Liver (tissue), 8 donors: ENCODE measurements at regions not wholly inside any gene's neighbourhood (a gene's known extent, or its start where the extent isn't known, plus 50 kb on each side); places are given as distances from the start of the nearest gene placed in this dataset.

Experiments used
- DNase-seq: peaks from one replicate; pipeline ENCODE4 v3.0.0-alpha.2; 2017; ENCODE audit warnings: low spot score
- H3K27ac ChIP-seq, 2 donors: one replicate each; pipeline ENCODE4 v1.7.0; 2013; ENCODE audit warnings: inconsistent platforms in 2 of 2, low read length in 2 of 2, control low read depth in 1 of 2, low read depth in 1 of 2, mild to moderate bottlenecking in 1 of 2
- H3K27me3 ChIP-seq, 4 donors: one replicate each; pipeline versions ENCODE4 v1.6.1 to v1.7.0; 2013; ENCODE audit warnings: low read length in 3 of 4, inconsistent platforms in 1 of 4, mild to moderate bottlenecking in 1 of 4, moderate library complexity in 1 of 4; ENCODE audit not compliant: control insufficient read depth in 4 of 4, insufficient read depth in 4 of 4
- H3K36me3 ChIP-seq, 4 donors: one replicate each; pipeline versions ENCODE4 v1.6.1 to v1.7.0; 2013; ENCODE audit warnings: low read length in 3 of 4, mild to moderate bottlenecking in 3 of 4, low read depth in 1 of 4, moderate library complexity in 1 of 4; ENCODE audit not compliant: control insufficient read depth in 4 of 4, insufficient read depth in 3 of 4
- H3K4me1 ChIP-seq, 4 donors: one replicate each; pipeline versions ENCODE4 v1.6.1 to v1.7.0; 2013; ENCODE audit warnings: low read length in 3 of 4, mild to moderate bottlenecking in 3 of 4, moderate library complexity in 1 of 4; ENCODE audit not compliant: control insufficient read depth in 4 of 4, insufficient read depth in 4 of 4
- H3K4me3 ChIP-seq, 3 donors: one replicate each; pipeline versions ENCODE4 v1.6.1 to v1.7.0; 2013; ENCODE audit warnings: low read length in 3 of 3, control low read depth in 1 of 3, low read depth in 1 of 3, mild to moderate bottlenecking in 1 of 3
- H3K9ac ChIP-seq, 2 donors: one replicate each; pipeline ENCODE4 v1.7.0; 2013; ENCODE audit warnings: low read length in 2 of 2, mild to moderate bottlenecking in 2 of 2, moderate library complexity in 2 of 2, control low read depth in 1 of 2, low read depth in 1 of 2
- H3K9me3 ChIP-seq, 4 donors: one replicate each; pipeline versions ENCODE4 v1.6.1 to v1.7.0; 2013; ENCODE audit warnings: low read length in 3 of 4; ENCODE audit not compliant: control insufficient read depth in 4 of 4
- EGR1 ChIP-seq, 2 donors: IDR thresholded peaks; 2 replicates each; pipeline ENCODE4 v1.6.1; 2016 to 2018; ENCODE audit warnings: antibody characterized with exemption in 2 of 2, low read depth in 2 of 2
- FOXA1 ChIP-seq: IDR thresholded peaks from 2 replicates; pipeline ENCODE4 v1.6.1; 2016; ENCODE audit warnings: antibody characterized with exemption
- FOXA2 ChIP-seq: IDR thresholded peaks from 2 replicates; pipeline ENCODE4 v1.6.1; 2016; ENCODE audit warnings: antibody characterized with exemption
- GABPA ChIP-seq, 2 donors: IDR thresholded peaks in 1 of 2; conservative IDR thresholded peaks in 1 of 2; 2 replicates each; pipeline ENCODE4 v1.6.1; 2016; ENCODE audit warnings: antibody characterized with exemption in 2 of 2, mild to moderate bottlenecking in 1 of 2, moderate library complexity in 1 of 2
- HNF4A ChIP-seq, 2 donors: conservative IDR thresholded peaks; 2 replicates each; pipeline ENCODE4 v1.6.1; 2016; ENCODE audit warnings: antibody characterized with exemption in 2 of 2, mild to moderate bottlenecking in 2 of 2
- HNF4G ChIP-seq: IDR thresholded peaks from 2 replicates; pipeline ENCODE4 v1.6.1; 2016; ENCODE audit warnings: antibody characterized with exemption
- JUND ChIP-seq, 2 donors: IDR thresholded peaks; 2 replicates each; pipeline ENCODE4 v1.6.1; 2016; ENCODE audit warnings: antibody characterized with exemption in 2 of 2
- MAX ChIP-seq: IDR thresholded peaks from 2 replicates; pipeline ENCODE4 v1.6.1; 2016; ENCODE audit warnings: antibody characterized with exemption
- NR2F2 ChIP-seq: IDR thresholded peaks from 2 replicates; pipeline ENCODE4 v1.6.1; 2016; ENCODE audit warnings: antibody characterized with exemption
- RAD21 ChIP-seq, 2 donors: IDR thresholded peaks; 2 replicates each; pipeline ENCODE4 v1.6.1; 2016; ENCODE audit warnings: antibody characterized with exemption in 2 of 2, mild to moderate bottlenecking in 2 of 2
- REST ChIP-seq: IDR thresholded peaks from 2 replicates; pipeline ENCODE4 v1.6.1; 2016; ENCODE audit warnings: antibody characterized with exemption, mild to moderate bottlenecking
- RXRA ChIP-seq, 2 donors: IDR thresholded peaks; 2 replicates each; pipeline ENCODE4 v1.6.1; 2017 to 2018; ENCODE audit warnings: antibody characterized with exemption in 2 of 2, mild to moderate bottlenecking in 1 of 2
- SP1 ChIP-seq: IDR thresholded peaks from 2 replicates; pipeline ENCODE4 v1.6.1; 2018; ENCODE audit warnings: antibody characterized with exemption, mild to moderate bottlenecking
- TAF1 ChIP-seq: conservative IDR thresholded peaks from 2 replicates; pipeline ENCODE4 v1.6.1; 2016; ENCODE audit warnings: antibody characterized with exemption, mild to moderate bottlenecking
- YY1 ChIP-seq: IDR thresholded peaks from 2 replicates; pipeline ENCODE4 v1.6.1; 2016; ENCODE audit warnings: antibody characterized with exemption, mild to moderate bottlenecking
- WGBS: extraction: QIAGEN DNeasy Blood & Tissue Kit; methylation state at CpG from one replicate; pipeline ENCODE4 v1.1.7; 2013; 5-methylcytosine and 5-hydroxymethylcytosine counted together
- TF ChIP-seq, protein P1 (sequence below): IDR thresholded peaks from 2 replicates; pipeline ENCODE4 v1.6.1; 2016; ENCODE audit warnings: antibody characterized with exemption
- TF ChIP-seq, protein P2 (sequence below): IDR thresholded peaks from 2 replicates; pipeline ENCODE4 v1.6.1; 2016; ENCODE audit warnings: antibody characterized with exemption
- TF ChIP-seq, protein P3 (sequence below): fragments of 150-350 bp; IDR thresholded peaks from 2 replicates; pipeline ENCODE4 v1.5.1; 2017; ENCODE audit warnings: improper control_type of control experiment, low read depth, low read length; ENCODE audit not compliant: missing input control
- donor health status: healthy.
- donor health status: healthy.
- donor health status: healthy.
- donor health status: healthy.
- donor health status: healthy.

- TF ChIP-seq FOXA2 = no peak
- no peak for TF ChIP-seq GABPA (IDR thresholded peaks at IDR 0.05 in 1 of 2, conservative IDR thresholded peaks at IDR 0.05 in 1 of 2)
- no peak for TF ChIP-seq RAD21 (IDR thresholded peaks at IDR 0.05)
- TF ChIP-seq RXRA (IDR thresholded peaks at IDR 0.05) = no peak
- TF ChIP-seq YY1 = no peak
- TF ChIP-seq FOXA1 = no peak
- TF ChIP-seq JUND (IDR thresholded peaks at IDR 0.05) = no peak
- no peak for TF ChIP-seq NR2F2
- TF ChIP-seq, protein P1, sequence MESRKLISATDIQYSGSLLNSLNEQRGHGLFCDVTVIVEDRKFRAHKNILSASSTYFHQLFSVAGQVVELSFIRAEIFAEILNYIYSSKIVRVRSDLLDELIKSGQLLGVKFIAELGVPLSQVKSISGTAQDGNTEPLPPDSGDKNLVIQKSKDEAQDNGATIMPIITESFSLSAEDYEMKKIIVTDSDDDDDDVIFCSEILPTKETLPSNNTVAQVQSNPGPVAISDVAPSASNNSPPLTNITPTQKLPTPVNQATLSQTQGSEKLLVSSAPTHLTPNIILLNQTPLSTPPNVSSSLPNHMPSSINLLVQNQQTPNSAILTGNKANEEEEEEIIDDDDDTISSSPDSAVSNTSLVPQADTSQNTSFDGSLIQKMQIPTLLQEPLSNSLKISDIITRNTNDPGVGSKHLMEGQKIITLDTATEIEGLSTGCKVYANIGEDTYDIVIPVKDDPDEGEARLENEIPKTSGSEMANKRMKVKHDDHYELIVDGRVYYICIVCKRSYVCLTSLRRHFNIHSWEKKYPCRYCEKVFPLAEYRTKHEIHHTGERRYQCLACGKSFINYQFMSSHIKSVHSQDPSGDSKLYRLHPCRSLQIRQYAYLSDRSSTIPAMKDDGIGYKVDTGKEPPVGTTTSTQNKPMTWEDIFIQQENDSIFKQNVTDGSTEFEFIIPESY = no peak
- TF ChIP-seq MAX = no peak
- no peak for TF ChIP-seq REST
- TF ChIP-seq SP1 = no peak
- no peak for TF ChIP-seq EGR1 (IDR thresholded peaks at IDR 0.05; ENCODE audit: low read depth in 2 of 2)
- TF ChIP-seq, protein P2, sequence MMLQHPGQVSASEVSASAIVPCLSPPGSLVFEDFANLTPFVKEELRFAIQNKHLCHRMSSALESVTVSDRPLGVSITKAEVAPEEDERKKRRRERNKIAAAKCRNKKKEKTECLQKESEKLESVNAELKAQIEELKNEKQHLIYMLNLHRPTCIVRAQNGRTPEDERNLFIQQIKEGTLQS = no peak
- no peak for TF ChIP-seq HNF4A (conservative IDR thresholded peaks at IDR 0.05)
- no peak for TF ChIP-seq TAF1
- TF ChIP-seq HNF4G = no peak
- TF ChIP-seq, protein P3, sequence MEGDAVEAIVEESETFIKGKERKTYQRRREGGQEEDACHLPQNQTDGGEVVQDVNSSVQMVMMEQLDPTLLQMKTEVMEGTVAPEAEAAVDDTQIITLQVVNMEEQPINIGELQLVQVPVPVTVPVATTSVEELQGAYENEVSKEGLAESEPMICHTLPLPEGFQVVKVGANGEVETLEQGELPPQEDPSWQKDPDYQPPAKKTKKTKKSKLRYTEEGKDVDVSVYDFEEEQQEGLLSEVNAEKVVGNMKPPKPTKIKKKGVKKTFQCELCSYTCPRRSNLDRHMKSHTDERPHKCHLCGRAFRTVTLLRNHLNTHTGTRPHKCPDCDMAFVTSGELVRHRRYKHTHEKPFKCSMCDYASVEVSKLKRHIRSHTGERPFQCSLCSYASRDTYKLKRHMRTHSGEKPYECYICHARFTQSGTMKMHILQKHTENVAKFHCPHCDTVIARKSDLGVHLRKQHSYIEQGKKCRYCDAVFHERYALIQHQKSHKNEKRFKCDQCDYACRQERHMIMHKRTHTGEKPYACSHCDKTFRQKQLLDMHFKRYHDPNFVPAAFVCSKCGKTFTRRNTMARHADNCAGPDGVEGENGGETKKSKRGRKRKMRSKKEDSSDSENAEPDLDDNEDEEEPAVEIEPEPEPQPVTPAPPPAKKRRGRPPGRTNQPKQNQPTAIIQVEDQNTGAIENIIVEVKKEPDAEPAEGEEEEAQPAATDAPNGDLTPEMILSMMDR = no peak
- Histone ChIP-seq H3K9ac (no peak overlapping the region), H3K36me3 (no peaks in the 10 kb centered on the region), H3K4me3 (no peak overlapping the region), H3K4me1 (no peaks in the 10 kb centered on the region), H3K27ac (no peak overlapping the region), H3K27me3 (no peaks in the 10 kb centered on the region), H3K9me3 (no peaks in the 10 kb centered on the region)
- no peak for DNase-seq
- 72% methylated on average over 2 of the region's 2 CpGs for WGBS
These were observed 584.2 kb upstream of the MMS22L start for GRCh38 chr6:97867177-97867576.

DNA sequence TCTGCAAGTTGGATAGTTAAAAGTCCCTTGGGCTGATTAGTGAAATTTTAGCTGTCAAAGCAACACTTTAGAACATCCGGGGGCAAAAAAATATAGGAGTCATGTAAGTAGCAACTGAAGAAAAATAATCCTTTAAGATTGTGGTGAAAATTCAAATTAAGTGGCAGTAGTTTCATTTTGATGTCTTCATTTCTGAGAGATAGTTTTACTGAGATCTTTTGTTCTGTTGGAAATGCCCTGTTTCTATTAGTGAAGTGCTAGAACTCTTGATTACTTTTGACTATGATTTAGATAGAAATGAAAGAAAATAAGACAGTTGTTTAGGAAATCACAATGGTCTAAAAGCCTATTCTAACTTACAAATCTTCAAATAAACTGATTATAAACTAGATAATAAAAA is 587.3 kb upstream of the MMS22L start:
- Histone ChIP-seq H3K4me1 (no peaks in the 10 kb centered on the region), H3K27me3 (no peaks in the 10 kb centered on the region), H3K36me3 (no peaks in the 10 kb centered on the region), H3K9ac (no peak overlapping the region), H3K4me3 (no peak overlapping the region), H3K27ac (no peak overlapping the region), H3K9me3 (no peaks in the 10 kb centered on the region)
- DNase-seq = no peak
- 39% methylated on average over 1 of the region's 1 CpG for WGBS
- TF ChIP-seq RAD21 (IDR thresholded peaks at IDR 0.05) = no peak
- no peak for TF ChIP-seq REST
- TF ChIP-seq SP1 = no peak
- TF ChIP-seq NR2F2 = no peak
- no peak for TF ChIP-seq MAX
- TF ChIP-seq YY1 = no peak
- no peak for TF ChIP-seq TAF1
- TF ChIP-seq JUND (IDR thresholded peaks at IDR 0.05) = no peak
- no peak for TF ChIP-seq HNF4A (conservative IDR thresholded peaks at IDR 0.05)
- no peak for TF ChIP-seq FOXA1
- TF ChIP-seq, protein P3 = no peak
- TF ChIP-seq GABPA (IDR thresholded peaks at IDR 0.05 in 1 of 2, conservative IDR thresholded peaks at IDR 0.05 in 1 of 2) = no peak
